ENCODE measurements at regions not wholly inside any gene's neighbourhood (a gene's known extent, or its start where the extent isn't known, plus 50 kb on each side); places are given as distances from the start of the nearest gene placed in this dataset.

- BruUV-seq (replicated peaks) = no TSS peak
- Histone ChIP-seq H3K4me2 (ENCODE audit: low read length) (no peak overlapping the region), H3K36me3 (ENCODE audit: insufficient read depth, low read length) (no peaks in the 10 kb centered on the region), H3K4me3 (ENCODE audit: low read depth, low read length, poor library complexity, severe bottlenecking) (no peak overlapping the region), H3K79me2 (ENCODE audit: insufficient read depth, low read depth, low read length) (no peaks in the 10 kb centered on the region), H2AFZ (ENCODE audit: low read length) (no peak overlapping the region), H3K9me3 (ENCODE audit: low read length) (no peaks in the 10 kb centered on the region), H3K4me1 (ENCODE audit: insufficient read depth, low read length, poor library complexity, severe bottlenecking) (no peaks in the 10 kb centered on the region), H4K20me1 (ENCODE audit: insufficient read depth, low read length) (no peaks in the 10 kb centered on the region), H3K27ac (ENCODE audit: low read depth, low read length, poor library complexity, severe bottlenecking) (no peak overlapping the region), H3K9me2 (ENCODE audit: insufficient read depth, low read length) (no peaks in the 10 kb centered on the region)
- CTCF ChIA-PET (ENCODE audit: unreplicated experiment) = no interaction called here
- TF ChIP-seq EZH2phosphoT487 (IDR thresholded peaks at IDR 0.05; ENCODE audit: borderline replicate concordance, low read depth, low read length) (no peak), CTCF (conservative IDR thresholded peaks at IDR 0.05; ENCODE audit: low read length) (no peak)
- intact Hi-C loops (cut with micrococcal nuclease; ENCODE audit: unreplicated experiment) = no loop called here
- POLR2A ChIA-PET = interaction anchor here (0.7 kb wide), 1 partner anchor 552 kb away, joined by 3 read pairs; no protein-coding TSS in a partner anchor
- no peak for DNase-seq (ENCODE audit: low spot score)
Measured at GRCh38 chr10:78849731-78850130, 219.0 kb upstream of the ZMIZ1 start.

DNA sequence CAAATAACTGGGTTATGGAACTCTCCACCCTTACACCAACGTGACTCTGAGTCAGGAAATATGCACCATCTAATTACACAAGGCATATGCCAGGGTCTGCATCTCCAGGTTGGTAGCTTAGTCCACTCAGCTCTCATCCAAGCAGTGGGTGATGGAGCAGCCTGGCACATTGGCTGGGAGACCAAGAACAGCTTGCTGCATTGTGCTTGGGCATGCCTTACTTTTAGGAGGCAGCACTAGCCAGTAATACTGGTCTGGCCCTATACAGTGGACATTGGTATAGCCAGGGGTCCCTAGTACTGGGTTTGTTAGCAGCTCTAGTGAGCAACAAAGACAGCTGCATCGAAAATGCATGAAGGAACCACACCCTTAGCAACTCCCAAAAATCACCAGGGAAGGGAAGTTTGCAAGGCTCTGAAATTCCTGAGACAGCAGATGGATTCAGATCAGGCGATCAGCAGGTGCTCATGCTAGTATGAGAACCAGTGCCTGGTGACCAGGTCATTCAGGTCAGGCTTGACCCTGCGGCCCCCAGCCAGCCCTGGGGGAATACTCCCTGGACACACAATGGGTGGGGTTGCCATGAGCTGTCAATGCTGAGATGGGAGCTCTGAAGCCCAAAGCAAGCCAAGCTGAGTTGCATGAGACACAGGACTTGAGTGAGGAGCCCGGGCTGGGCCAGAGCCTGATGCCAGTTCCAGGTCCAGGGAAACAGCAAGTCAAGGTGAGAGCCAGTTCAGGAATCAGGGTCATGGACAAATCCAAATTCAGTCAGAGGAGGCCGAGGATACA lies 217.9 kb upstream of the ZMIZ1 start:
- Histone ChIP-seq H2AFZ (ENCODE audit: low read length) (no peak overlapping the region), H4K20me1 (ENCODE audit: insufficient read depth, low read length) (no peaks in the 10 kb centered on the region), H3K9me2 (ENCODE audit: insufficient read depth, low read length) (no peaks in the 10 kb centered on the region), H3K4me1 (ENCODE audit: insufficient read depth, low read length, poor library complexity, severe bottlenecking) (no peaks in the 10 kb centered on the region), H3K9me3 (ENCODE audit: low read length) (no peaks in the 10 kb centered on the region), H3K4me3 (ENCODE audit: low read depth, low read length, poor library complexity, severe bottlenecking) (no peak overlapping the region), H3K79me2 (ENCODE audit: insufficient read depth, low read depth, low read length) (no peaks in the 10 kb centered on the region), H3K4me2 (ENCODE audit: low read length) (no peak overlapping the region), H3K36me3 (ENCODE audit: insufficient read depth, low read length) (no peaks in the 10 kb centered on the region), H3K27ac (ENCODE audit: low read depth, low read length, poor library complexity, severe bottlenecking) (no peak overlapping the region)
- intact Hi-C loops (cut with micrococcal nuclease; ENCODE audit: unreplicated experiment) = no loop called here
- ChIA-PET CTCF (ENCODE audit: unreplicated experiment) (no interaction called here), POLR2A (no interaction called here)
- no peak for TF ChIP-seq CTCF (conservative IDR thresholded peaks at IDR 0.05; ENCODE audit: low read length)
- no peak for TF ChIP-seq EZH2phosphoT487 (IDR thresholded peaks at IDR 0.05; ENCODE audit: borderline replicate concordance, low read depth, low read length)
- BruUV-seq (replicated peaks) = no TSS peak
- no peak for DNase-seq (ENCODE audit: low spot score)

DNA sequence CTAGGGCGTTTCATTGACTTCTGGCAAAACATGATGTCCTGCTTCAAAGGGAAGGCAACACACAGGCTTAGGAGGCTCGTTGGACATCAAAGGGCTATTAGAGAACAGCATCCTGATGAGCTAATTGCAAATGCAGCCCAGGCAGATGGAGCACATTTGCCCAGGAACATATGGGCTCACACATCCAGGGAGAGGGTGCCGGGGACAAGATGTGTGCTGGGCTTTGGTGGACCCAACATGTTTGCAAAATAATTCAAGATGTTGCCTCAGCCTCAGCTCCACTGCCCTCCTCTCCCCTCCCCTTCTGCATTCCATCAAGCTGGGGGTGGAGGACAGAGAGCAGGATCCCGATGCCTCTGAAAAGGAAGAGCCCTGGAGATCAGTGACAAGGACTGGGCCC lies 217.1 kb upstream of the ZMIZ1 start:
- Histone ChIP-seq H3K9me3 (ENCODE audit: low read length) (no peaks in the 10 kb centered on the region), H4K20me1 (ENCODE audit: insufficient read depth, low read length) (no peaks in the 10 kb centered on the region), H3K36me3 (ENCODE audit: insufficient read depth, low read length) (no peaks in the 10 kb centered on the region), H3K27ac (ENCODE audit: low read depth, low read length, poor library complexity, severe bottlenecking) (no peak overlapping the region), H3K4me2 (ENCODE audit: low read length) (no peak overlapping the region), H3K4me3 (ENCODE audit: low read depth, low read length, poor library complexity, severe bottlenecking) (no peak overlapping the region), H2AFZ (ENCODE audit: low read length) (no peak overlapping the region), H3K79me2 (ENCODE audit: insufficient read depth, low read depth, low read length) (no peaks in the 10 kb centered on the region), H3K4me1 (ENCODE audit: insufficient read depth, low read length, poor library complexity, severe bottlenecking) (no peaks in the 10 kb centered on the region), H3K9me2 (ENCODE audit: insufficient read depth, low read length) (no peaks in the 10 kb centered on the region)
- intact Hi-C loops (cut with micrococcal nuclease; ENCODE audit: unreplicated experiment) = no loop called here
- no peak for DNase-seq (ENCODE audit: low spot score)
- ChIA-PET CTCF (ENCODE audit: unreplicated experiment) (no interaction called here), POLR2A (no interaction called here)
- BruUV-seq (replicated peaks) = no TSS peak
- TF ChIP-seq CTCF (conservative IDR thresholded peaks at IDR 0.05; ENCODE audit: low read length) = no peak
- TF ChIP-seq EZH2phosphoT487 (IDR thresholded peaks at IDR 0.05; ENCODE audit: borderline replicate concordance, low read depth, low read length) = no peak

All from OCI-LY7 (cell line).